ENCODE measurements at regions not wholly inside any gene's neighbourhood (a gene's known extent, or its start where the extent isn't known, plus 50 kb on each side); places are given as distances from the start of the nearest gene placed in this dataset.
"Not testable (repeated sequence)": the region's sequence is repeated elsewhere in the genome, so short reads cannot be mapped to it uniquely, and the experiment has no call there.

DNA sequence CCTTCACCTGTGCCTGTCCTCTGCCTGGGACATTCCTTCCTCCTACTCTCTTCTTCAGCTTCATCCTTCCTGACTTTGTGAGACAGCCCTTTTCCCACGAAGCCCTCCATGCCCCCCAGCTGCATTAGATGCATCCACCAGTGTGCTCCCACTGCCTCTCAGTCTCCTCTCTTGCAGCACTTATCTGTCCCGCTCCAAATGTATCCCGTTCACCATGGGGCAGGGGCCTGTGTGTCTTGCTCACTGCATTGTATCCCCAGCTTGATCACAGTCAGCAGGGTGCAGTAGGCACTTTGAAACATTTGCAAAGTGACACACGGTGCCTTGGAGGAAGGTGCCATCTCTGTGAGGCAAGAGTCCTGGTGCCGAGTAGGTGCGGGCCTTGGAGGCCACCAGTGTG is 104.0 kb downstream of the SLC25A47 start:
- no peaks in the 10 kb centered on the region for H3K9me3 ChIP-seq
- H3K36me3 ChIP-seq: no peaks in the 10 kb centered on the region
- ATAC-seq: no peak
- intact Hi-C loops (cut with DNase I): no loop called here
- TF ChIP-seq, protein P1, sequence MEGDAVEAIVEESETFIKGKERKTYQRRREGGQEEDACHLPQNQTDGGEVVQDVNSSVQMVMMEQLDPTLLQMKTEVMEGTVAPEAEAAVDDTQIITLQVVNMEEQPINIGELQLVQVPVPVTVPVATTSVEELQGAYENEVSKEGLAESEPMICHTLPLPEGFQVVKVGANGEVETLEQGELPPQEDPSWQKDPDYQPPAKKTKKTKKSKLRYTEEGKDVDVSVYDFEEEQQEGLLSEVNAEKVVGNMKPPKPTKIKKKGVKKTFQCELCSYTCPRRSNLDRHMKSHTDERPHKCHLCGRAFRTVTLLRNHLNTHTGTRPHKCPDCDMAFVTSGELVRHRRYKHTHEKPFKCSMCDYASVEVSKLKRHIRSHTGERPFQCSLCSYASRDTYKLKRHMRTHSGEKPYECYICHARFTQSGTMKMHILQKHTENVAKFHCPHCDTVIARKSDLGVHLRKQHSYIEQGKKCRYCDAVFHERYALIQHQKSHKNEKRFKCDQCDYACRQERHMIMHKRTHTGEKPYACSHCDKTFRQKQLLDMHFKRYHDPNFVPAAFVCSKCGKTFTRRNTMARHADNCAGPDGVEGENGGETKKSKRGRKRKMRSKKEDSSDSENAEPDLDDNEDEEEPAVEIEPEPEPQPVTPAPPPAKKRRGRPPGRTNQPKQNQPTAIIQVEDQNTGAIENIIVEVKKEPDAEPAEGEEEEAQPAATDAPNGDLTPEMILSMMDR (IDR thresholded peaks at IDR 0.05): no peak
- H3K4me3 ChIP-seq: no peak overlapping the region
- H3K4me1 ChIP-seq: peaks cover 14% of the 10 kb centered on the region
- DNase-seq: no peak
- no peak overlapping the region for H3K27ac ChIP-seq
- H3K27me3 ChIP-seq (ENCODE audit: low read depth): no peaks in the 10 kb centered on the region

DNA sequence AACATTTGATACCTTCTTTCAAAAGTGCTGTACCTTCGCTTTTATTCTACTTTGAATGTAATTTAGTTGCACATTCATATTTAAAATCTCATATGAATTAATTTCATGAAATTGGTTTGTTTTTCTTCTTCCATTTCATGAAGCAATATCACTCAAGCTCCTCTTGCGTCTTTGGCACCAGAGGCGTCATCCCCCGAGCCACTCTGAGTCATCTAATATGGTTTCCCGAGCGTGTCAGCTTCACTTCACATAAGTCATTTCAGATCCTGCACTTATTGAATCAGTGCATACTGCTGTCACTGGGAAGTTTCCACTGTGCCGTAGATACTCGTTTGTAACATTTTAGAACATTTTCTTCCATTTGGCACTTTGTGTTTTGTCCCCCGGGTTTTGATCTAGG is 105.6 kb downstream of the SLC25A47 start:
- no peak overlapping the region for H3K27ac ChIP-seq
- no peaks in the 10 kb centered on the region for H3K36me3 ChIP-seq
- H3K4me1 ChIP-seq: peaks cover 14% of the 10 kb centered on the region
- intact Hi-C loops (cut with DNase I): no loop called here
- no peak for DNase-seq
- TF ChIP-seq, protein P1 (IDR thresholded peaks at IDR 0.05): no peak
- no peak for ATAC-seq
- no peaks in the 10 kb centered on the region for H3K9me3 ChIP-seq
- H3K27me3 ChIP-seq (ENCODE audit: low read depth): no peaks in the 10 kb centered on the region
- no peak overlapping the region for H3K4me3 ChIP-seq

DNA sequence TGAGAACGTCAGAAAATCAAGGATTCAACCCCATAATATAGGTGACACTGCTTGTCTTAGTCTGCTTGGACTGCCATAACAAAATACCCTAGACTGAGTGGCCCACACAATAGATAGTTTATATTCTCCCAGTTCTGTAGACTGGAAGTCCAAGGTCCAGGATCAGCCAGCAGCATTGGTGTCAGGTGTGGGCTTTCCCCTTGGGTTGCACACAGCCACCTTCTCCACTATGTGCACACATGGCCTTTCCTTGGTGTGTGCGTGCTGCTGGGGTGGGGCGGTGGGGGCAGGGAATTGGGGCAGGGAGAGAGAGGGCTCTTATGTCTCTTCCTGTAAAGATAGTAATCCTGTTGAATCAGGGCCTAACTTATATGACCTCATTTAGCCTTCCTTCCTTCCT is 106.4 kb downstream of the SLC25A47 start:
- intact Hi-C loops (cut with DNase I): no loop called here
- no peak overlapping the region for H3K27ac ChIP-seq
- H3K4me3 ChIP-seq: no peak overlapping the region
- DNase-seq (no peak), ATAC-seq (no peak)
- H3K4me1 ChIP-seq: peaks cover 13% of the 10 kb centered on the region
- no peaks in the 10 kb centered on the region for H3K36me3 ChIP-seq
- H3K27me3 ChIP-seq (ENCODE audit: low read depth): no peaks in the 10 kb centered on the region
- no peaks in the 10 kb centered on the region for H3K9me3 ChIP-seq
- TF ChIP-seq, protein P1 (IDR thresholded peaks at IDR 0.05): no peak

DNA sequence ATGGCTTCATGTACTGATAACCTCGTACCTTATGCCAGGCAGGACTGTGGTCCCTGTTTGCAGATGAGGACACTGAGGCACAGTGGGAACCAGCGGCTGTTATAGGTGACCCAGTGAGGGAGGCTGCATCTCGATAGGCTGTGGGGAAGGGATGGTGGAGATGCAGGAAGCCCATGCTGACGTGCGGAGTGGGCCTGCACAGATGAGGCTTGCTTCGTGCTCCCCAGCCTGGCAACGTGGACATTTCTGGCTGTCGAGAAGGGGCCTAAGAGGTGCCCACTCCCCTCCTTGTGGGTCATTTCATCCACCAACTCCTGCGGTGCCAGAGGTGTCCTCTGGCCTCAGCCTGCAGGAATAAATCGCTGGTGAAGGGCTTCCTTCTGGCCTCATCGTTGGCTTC is 107.4 kb downstream of the SLC25A47 start:
- peaks cover 8% of the 10 kb centered on the region for H3K4me1 ChIP-seq
- H3K27me3 ChIP-seq (ENCODE audit: low read depth): no peaks in the 10 kb centered on the region
- H3K9me3 ChIP-seq: no peaks in the 10 kb centered on the region
- H3K27ac ChIP-seq: no peak overlapping the region
- no peak for ATAC-seq
- DNase-seq: no peak
- TF ChIP-seq, protein P1 (IDR thresholded peaks at IDR 0.05): no peak
- intact Hi-C loops (cut with DNase I): no loop called here
- no peak overlapping the region for H3K4me3 ChIP-seq
- H3K36me3 ChIP-seq: no peaks in the 10 kb centered on the region

DNA sequence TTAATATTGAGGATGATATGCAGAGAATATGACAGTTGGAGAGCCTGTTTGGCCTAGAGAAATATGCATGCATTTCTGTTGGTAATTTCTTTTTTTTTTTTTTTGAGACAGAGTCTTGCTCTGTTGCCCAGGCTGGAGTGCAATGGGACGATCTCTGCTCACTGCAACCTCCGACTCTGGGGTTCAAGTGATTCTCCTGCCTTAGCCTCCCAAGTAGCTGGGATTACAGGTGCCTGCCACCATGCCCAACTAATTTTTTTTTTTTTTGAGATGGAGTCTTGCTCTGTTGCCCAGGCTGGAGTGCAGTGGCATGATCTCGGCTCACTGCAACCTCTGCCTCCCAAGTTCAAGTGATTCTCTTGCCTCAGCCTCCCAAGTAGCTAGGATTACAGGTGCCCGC is 108.3 kb downstream of the SLC25A47 start:
- H3K27me3 ChIP-seq (ENCODE audit: low read depth); intact Hi-C loops (cut with DNase I); H3K36me3 ChIP-seq; ATAC-seq; H3K27ac ChIP-seq; DNase-seq; H3K4me3 ChIP-seq; H3K9me3 ChIP-seq: not testable (repeated sequence)
- peaks cover 15% of the 10 kb centered on the region for H3K4me1 ChIP-seq

DNA sequence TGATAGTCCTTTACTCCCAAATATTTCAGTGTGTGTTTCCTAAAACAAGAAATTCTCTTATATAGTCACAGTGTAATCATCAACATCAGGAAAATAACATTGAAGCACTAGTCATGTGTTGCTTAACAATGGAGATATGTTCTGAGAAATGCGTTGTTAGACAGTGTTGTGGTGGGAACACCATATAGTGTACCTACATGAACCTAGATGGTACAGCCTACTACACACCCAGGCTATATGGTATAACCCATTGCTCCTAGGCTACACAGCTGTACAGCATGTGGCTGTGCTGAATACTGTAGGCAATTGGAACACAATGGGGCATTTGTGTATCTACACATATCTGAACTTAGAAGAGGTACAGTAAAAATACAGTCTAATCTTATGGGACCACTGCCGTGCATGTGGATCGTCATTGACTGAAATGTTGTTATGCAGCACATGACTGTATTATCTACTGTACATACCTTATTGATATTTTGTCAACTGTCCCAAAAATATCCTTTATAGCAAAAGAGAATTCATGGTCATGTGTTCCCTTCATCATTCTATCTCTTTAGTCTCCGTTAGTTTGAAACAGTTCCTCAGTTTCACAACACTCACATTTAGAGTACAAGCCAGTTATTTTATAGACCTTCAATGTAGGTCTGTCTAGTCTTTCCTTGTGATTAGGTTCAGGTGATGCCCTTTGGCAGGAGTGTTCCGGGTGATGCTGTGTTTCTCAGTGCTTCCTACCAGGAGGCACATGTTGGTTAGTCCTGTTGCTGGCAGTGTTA is 109.7 kb downstream of the SLC25A47 start:
- intact Hi-C loops (cut with DNase I): no loop called here
- DNase-seq (no peak), ATAC-seq (no peak)
- Histone ChIP-seq H3K4me3 (no peak overlapping the region), H3K36me3 (no peaks in the 10 kb centered on the region), H3K27ac (no peak overlapping the region), H3K4me1 (peaks cover 23% of the 10 kb centered on the region), H3K27me3 (ENCODE audit: low read depth) (no peaks in the 10 kb centered on the region), H3K9me3 (no peaks in the 10 kb centered on the region)
- TF ChIP-seq, protein P1 (IDR thresholded peaks at IDR 0.05): no peak

Measured in lower lobe of right lung (tissue), 2 donors.